ENCODE measurements at regions not wholly inside any gene's neighbourhood (a gene's known extent, or its start where the extent isn't known, plus 50 kb on each side); places are given as distances from the start of the nearest gene placed in this dataset.
A peak's percentile ranks its signal among the peaks of the same experiment; 100 is the strongest.
"Not testable (repeated sequence)": the region's sequence is repeated elsewhere in the genome, so short reads cannot be mapped to it uniquely, and the experiment has no call there.

GRCh38 chr17:28258347-28258887 is 60.6 kb upstream of the TMEM97 start:
- no peaks in the 10 kb centered on the region for H3K27me3 ChIP-seq (ENCODE audit: insufficient read depth, low read length, poor library complexity)
- no peak for DNase-seq
- peaks cover 20% of the 10 kb centered on the region for H3K9me3 ChIP-seq (ENCODE audit: insufficient read depth, low read length, severe bottlenecking)
- no peak overlapping the region for H3K9ac ChIP-seq (ENCODE audit: low read depth, low read length)
- H3K4me3 ChIP-seq (ENCODE audit: low read depth in 1 of 2, low read length in 2 of 2), result no peak overlapping the region
- TF ChIP-seq CTCF (IDR thresholded peaks at IDR 0.05; ENCODE audit: borderline replicate concordance, extremely low read depth, low read length, poor library complexity, severe bottlenecking) (no peak), EZH2 (IDR thresholded peaks at IDR 0.05; ENCODE audit: borderline replicate concordance, low read depth, low read length, severe bottlenecking) (no peak)
- H3K4me2 ChIP-seq (ENCODE audit: insufficient read depth, low read length), result no peak overlapping the region
- no peak overlapping the region for H2AFZ ChIP-seq (ENCODE audit: low read depth, low read length)
- H3K27ac ChIP-seq (ENCODE audit: low read length), result no peak overlapping the region
- H3K4me1 ChIP-seq (ENCODE audit: insufficient read depth, low read length), result no peaks in the 10 kb centered on the region
- no peaks in the 10 kb centered on the region; the same call in 1 of the 2 replicates for H4K20me1 ChIP-seq (ENCODE audit: insufficient read depth, low read length)
- no peaks in the 10 kb centered on the region for H3K36me3 ChIP-seq (ENCODE audit: insufficient read depth, low read length)
- no peak for ATAC-seq (ENCODE audit: insufficient read depth, low read depth)
- no peaks in the 10 kb centered on the region for H3K79me2 ChIP-seq (ENCODE audit: insufficient read depth, low read length)

DNA sequence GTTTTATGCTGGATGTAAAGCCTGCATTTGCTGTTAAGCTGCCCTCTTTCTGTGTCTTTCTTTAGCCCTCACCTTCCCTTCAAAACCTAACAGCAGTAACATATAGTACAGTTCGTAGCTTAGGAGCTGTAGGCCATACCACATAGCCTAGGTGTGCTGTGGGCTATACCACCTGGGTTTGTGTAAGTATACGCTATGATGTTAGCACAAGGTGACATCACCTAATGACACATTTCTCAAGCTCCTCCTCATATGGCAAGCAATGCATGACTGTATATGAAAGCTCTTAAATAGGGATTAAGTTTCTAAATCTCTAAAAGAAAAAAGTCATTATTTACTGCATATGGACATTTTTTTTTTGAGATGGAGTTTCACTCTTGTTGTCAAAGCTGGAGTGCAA is 57.8 kb upstream of the TMEM97 start:
- no peak for TF ChIP-seq CTCF (IDR thresholded peaks at IDR 0.05; ENCODE audit: borderline replicate concordance, extremely low read depth, low read length, poor library complexity, severe bottlenecking)
- no peak for TF ChIP-seq EZH2 (IDR thresholded peaks at IDR 0.05; ENCODE audit: borderline replicate concordance, low read depth, low read length, severe bottlenecking)
- no peak for ATAC-seq (ENCODE audit: insufficient read depth, low read depth)
- H3K4me3 ChIP-seq (ENCODE audit: low read depth in 1 of 2, low read length in 2 of 2), result no peak overlapping the region

DNA sequence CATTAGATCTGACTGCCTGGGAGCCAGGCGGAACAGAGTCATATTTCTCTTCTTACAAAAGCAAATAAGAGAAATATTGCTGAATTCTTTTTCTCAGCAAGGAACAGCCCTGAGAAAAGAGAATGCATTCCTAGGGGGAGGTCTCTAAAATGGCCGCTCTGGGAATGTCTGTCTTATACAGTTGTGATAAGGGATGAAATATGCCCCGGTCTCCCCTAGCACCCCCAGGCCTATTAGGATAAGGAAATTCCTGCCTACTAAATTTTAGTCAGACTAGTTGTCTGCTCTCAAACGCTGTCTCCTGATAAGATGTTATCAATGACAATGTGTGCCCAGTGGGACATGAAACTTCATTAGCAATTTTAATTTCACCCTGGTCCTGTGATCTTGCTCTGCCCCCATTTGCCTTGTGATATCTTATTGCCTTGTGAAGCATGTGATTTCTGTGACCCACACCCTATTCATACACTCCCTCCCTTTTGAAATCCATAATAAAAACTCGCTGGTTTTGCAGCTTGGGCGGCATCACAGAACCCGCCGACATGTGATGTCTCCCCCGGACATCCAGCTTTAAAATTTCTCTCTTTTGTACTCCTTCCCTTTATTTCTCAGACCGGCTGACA is 56.8 kb upstream of the TMEM97 start:
- peak; percentile 19 for DNase-seq
- H3K4me3 ChIP-seq (ENCODE audit: low read depth in 1 of 2, low read length in 2 of 2); H3K9ac ChIP-seq (ENCODE audit: low read depth, low read length); H3K36me3 ChIP-seq (ENCODE audit: insufficient read depth, low read length); H2AFZ ChIP-seq (ENCODE audit: low read depth, low read length); H3K4me2 ChIP-seq (ENCODE audit: insufficient read depth, low read length); H4K20me1 ChIP-seq (ENCODE audit: insufficient read depth, low read length); H3K27me3 ChIP-seq (ENCODE audit: insufficient read depth, low read length, poor library complexity); H3K4me1 ChIP-seq (ENCODE audit: insufficient read depth, low read length); H3K79me2 ChIP-seq (ENCODE audit: insufficient read depth, low read length); H3K27ac ChIP-seq (ENCODE audit: low read length); ATAC-seq (ENCODE audit: insufficient read depth, low read depth): not testable (repeated sequence)
- peaks cover 36% of the 10 kb centered on the region for H3K9me3 ChIP-seq (ENCODE audit: insufficient read depth, low read length, severe bottlenecking)

More for the DNA sequence above, 57.8 kb upstream of the TMEM97 start:
- H3K36me3 ChIP-seq (ENCODE audit: insufficient read depth, low read length), result no peaks in the 10 kb centered on the region
- H3K9ac ChIP-seq (ENCODE audit: low read depth, low read length), result no peak overlapping the region
- no peak overlapping the region for H3K4me2 ChIP-seq (ENCODE audit: insufficient read depth, low read length)
- H3K79me2 ChIP-seq (ENCODE audit: insufficient read depth, low read length), result no peaks in the 10 kb centered on the region
- DNase-seq, result no peak
- no peak overlapping the region for H3K27ac ChIP-seq (ENCODE audit: low read length)
- peaks cover 27% of the 10 kb centered on the region for H3K9me3 ChIP-seq (ENCODE audit: insufficient read depth, low read length, severe bottlenecking)
- H3K4me1 ChIP-seq (ENCODE audit: insufficient read depth, low read length), result no peaks in the 10 kb centered on the region
- H2AFZ ChIP-seq (ENCODE audit: low read depth, low read length), result no peak overlapping the region
- no peaks in the 10 kb centered on the region for H3K27me3 ChIP-seq (ENCODE audit: insufficient read depth, low read length, poor library complexity)
- H4K20me1 ChIP-seq (ENCODE audit: insufficient read depth, low read length), result no peaks in the 10 kb centered on the region

DNA sequence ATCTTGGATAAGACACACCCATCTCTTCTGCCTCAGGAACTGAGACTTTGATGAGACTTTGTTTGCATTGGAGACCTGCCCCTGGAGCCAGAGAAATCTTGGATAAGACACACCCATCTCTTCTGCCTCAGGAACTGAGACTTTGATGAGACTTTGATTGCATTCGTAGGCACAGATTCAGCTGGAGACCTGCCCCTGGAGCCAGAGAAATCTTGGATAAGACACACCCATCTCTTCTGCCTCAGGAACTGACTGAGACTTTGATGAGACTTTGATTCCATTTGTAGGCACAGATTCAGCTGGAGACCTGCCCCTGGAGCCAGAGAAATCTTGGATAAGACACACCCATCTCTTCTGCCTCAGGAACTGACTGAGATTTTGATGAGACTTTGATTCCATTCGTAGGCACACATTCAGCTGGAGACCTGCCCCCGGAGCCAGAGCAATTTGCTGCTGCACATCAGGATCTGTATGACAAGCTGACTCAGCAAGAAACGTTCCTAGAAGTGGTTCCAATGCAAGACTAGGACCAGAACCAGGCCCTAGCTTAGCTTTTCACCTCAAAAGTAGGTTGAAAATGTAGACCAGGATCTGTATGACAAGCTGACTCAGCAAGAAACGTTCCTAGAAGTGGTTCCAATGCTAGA is 54.0 kb upstream of the TMEM97 start:
- not testable (repeated sequence) for H3K9ac ChIP-seq (ENCODE audit: low read depth, low read length); H3K4me2 ChIP-seq (ENCODE audit: insufficient read depth, low read length); H4K20me1 ChIP-seq (ENCODE audit: insufficient read depth, low read length); H3K27ac ChIP-seq (ENCODE audit: low read length); H3K4me3 ChIP-seq (ENCODE audit: low read depth in 1 of 2, low read length in 2 of 2); H3K27me3 ChIP-seq (ENCODE audit: insufficient read depth, low read length, poor library complexity); H2AFZ ChIP-seq (ENCODE audit: low read depth, low read length); H3K79me2 ChIP-seq (ENCODE audit: insufficient read depth, low read length); DNase-seq; H3K36me3 ChIP-seq (ENCODE audit: insufficient read depth, low read length); ATAC-seq (ENCODE audit: insufficient read depth, low read depth); H3K4me1 ChIP-seq (ENCODE audit: insufficient read depth, low read length)
- peaks cover 44% of the 10 kb centered on the region for H3K9me3 ChIP-seq (ENCODE audit: insufficient read depth, low read length, severe bottlenecking)

GRCh38 chr17:28265856-28266546 is 53.0 kb upstream of the TMEM97 start:
- H3K36me3 ChIP-seq (ENCODE audit: insufficient read depth, low read length); H3K4me2 ChIP-seq (ENCODE audit: insufficient read depth, low read length); DNase-seq; H4K20me1 ChIP-seq (ENCODE audit: insufficient read depth, low read length); H3K27me3 ChIP-seq (ENCODE audit: insufficient read depth, low read length, poor library complexity); H3K9ac ChIP-seq (ENCODE audit: low read depth, low read length); ATAC-seq (ENCODE audit: insufficient read depth, low read depth); H2AFZ ChIP-seq (ENCODE audit: low read depth, low read length); H3K27ac ChIP-seq (ENCODE audit: low read length); H3K79me2 ChIP-seq (ENCODE audit: insufficient read depth, low read length); H3K4me1 ChIP-seq (ENCODE audit: insufficient read depth, low read length); H3K4me3 ChIP-seq (ENCODE audit: low read depth in 1 of 2, low read length in 2 of 2): not testable (repeated sequence)
- H3K9me3 ChIP-seq (ENCODE audit: insufficient read depth, low read length, severe bottlenecking), result peaks cover 41% of the 10 kb centered on the region

DNA sequence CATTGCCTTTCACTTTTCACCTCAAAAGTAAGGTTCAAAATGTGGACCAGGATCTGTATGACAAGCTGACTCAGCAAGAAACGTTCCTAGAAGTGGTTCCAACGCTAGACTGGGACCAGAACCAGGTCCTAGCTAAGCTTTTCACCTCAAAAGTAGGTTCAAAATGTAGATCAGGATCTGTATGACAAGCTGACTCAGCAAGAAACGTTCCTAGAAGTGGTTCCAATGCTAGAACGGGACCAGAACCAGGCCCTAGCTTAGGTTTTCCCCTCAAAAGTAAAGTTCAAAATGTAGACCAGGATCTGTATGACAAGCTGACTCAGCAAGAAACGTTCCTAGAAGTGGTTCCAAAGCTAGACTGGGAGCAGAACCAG is 52.5 kb upstream of the TMEM97 start:
- not testable (repeated sequence) for H3K27ac ChIP-seq (ENCODE audit: low read length); H3K36me3 ChIP-seq (ENCODE audit: insufficient read depth, low read length); ATAC-seq (ENCODE audit: insufficient read depth, low read depth); H3K4me1 ChIP-seq (ENCODE audit: insufficient read depth, low read length); H3K27me3 ChIP-seq (ENCODE audit: insufficient read depth, low read length, poor library complexity); H3K4me3 ChIP-seq (ENCODE audit: low read depth in 1 of 2, low read length in 2 of 2); H4K20me1 ChIP-seq (ENCODE audit: insufficient read depth, low read length); H2AFZ ChIP-seq (ENCODE audit: low read depth, low read length); H3K79me2 ChIP-seq (ENCODE audit: insufficient read depth, low read length); DNase-seq; H3K9ac ChIP-seq (ENCODE audit: low read depth, low read length); H3K4me2 ChIP-seq (ENCODE audit: insufficient read depth, low read length)
- H3K9me3 ChIP-seq (ENCODE audit: insufficient read depth, low read length, severe bottlenecking), result peaks cover 39% of the 10 kb centered on the region
